Kidney (tissue), 13 donors: ENCODE measurements at regions not wholly inside any gene's neighbourhood (a gene's known extent, or its start where the extent isn't known, plus 50 kb on each side); places are given as distances from the start of the nearest gene placed in this dataset.

Experiments used
- DNase-seq, 5 donors: peaks; one replicate each; pipeline ENCODE4 v3.0.0-alpha.2; 2013 to 2020
- FAIRE-seq: peaks from 2 replicates; lab custom pipeline; 2012; peaks lifted over from hg19 to GRCh38; lab: Jason Lieb, UNC
- H3K27ac ChIP-seq, 2 donors: one replicate each; pipeline ENCODE4 v1.7.0; 2013; ENCODE audit warnings: low read depth in 2 of 2, low read length in 2 of 2, inconsistent platforms in 1 of 2
- H3K27me3 ChIP-seq: one replicate; pipeline ENCODE4 v1.7.1; 2013; ENCODE audit warnings: low read length, inconsistent platforms; ENCODE audit not compliant: control insufficient read depth, insufficient read depth
- H3K36me3 ChIP-seq, 3 donors: one replicate each; pipeline versions ENCODE4 v1.7.0 to v1.7.1; 2013; ENCODE audit warnings: low read length in 3 of 3, control low read depth in 1 of 3, inconsistent platforms in 1 of 3; ENCODE audit not compliant: insufficient read depth in 3 of 3, control insufficient read depth in 2 of 3
- H3K4me1 ChIP-seq, 3 donors: one replicate each; pipeline versions ENCODE4 v1.7.0 to v1.7.1; 2013; ENCODE audit warnings: low read length in 3 of 3, inconsistent platforms in 1 of 3, low read depth in 1 of 3; ENCODE audit not compliant: control insufficient read depth in 2 of 3, insufficient read depth in 2 of 3
- H3K4me3 ChIP-seq, 3 donors: one replicate each; pipeline versions ENCODE4 v1.7.0 to v1.8.1; 2013; ENCODE audit warnings: low read length in 3 of 3, control low read depth in 1 of 3, inconsistent platforms in 1 of 3
- H3K9ac ChIP-seq, 3 donors: one replicate each; pipeline versions ENCODE4 v1.7.0 to v1.7.1; 2013; ENCODE audit warnings: low read length in 3 of 3, control low read depth in 1 of 3, inconsistent platforms in 1 of 3
- H3K9me3 ChIP-seq, 3 donors: one replicate each; pipeline versions ENCODE4 v1.7.0 to v1.7.1; 2013; ENCODE audit warnings: low read length in 3 of 3, control low read depth in 1 of 3, inconsistent platforms in 1 of 3; ENCODE audit not compliant: control insufficient read depth in 2 of 3, insufficient read depth in 1 of 3
- CTCF ChIP-seq: IDR thresholded peaks from 3 replicates; pipeline ENCODE4 v1.5.1; 2012; ENCODE audit warnings: mild to moderate bottlenecking, moderate library complexity, borderline replicate concordance; ENCODE audit not compliant: insufficient read depth; ENCODE audit errors: extremely low read depth
- intact Hi-C: fragments of 100-400 bp; cut with DNase I; formaldehyde crosslinking; loops from one replicate; pipeline ENCODE4 v1.11.1; 2022
- donor health status: control.
- donor health status: control.
- donor health status: control.
- donor health status: control.
- donor health status: control.
- donor health status: DM: yes; HTN: yes; CAD: no.
- donor health status: Normal renal cell carcinoma (clear cell type).

- intact Hi-C loops: no loop called here
- H3K4me1 ChIP-seq: no peaks in the 10 kb centered on the region
- no peaks in the 10 kb centered on the region for H3K36me3 ChIP-seq
- TF ChIP-seq CTCF: no peak
- no peak overlapping the region for H3K27ac ChIP-seq
- H3K9ac ChIP-seq: no peak overlapping the region
- FAIRE-seq: no peak
- no peak for DNase-seq
- H3K9me3 ChIP-seq: no peaks in the 10 kb centered on the region
- no peaks in the 10 kb centered on the region for H3K27me3 ChIP-seq
- no peak overlapping the region for H3K4me3 ChIP-seq
These were observed 560.5 kb upstream of the PTCHD4 start for GRCh38 chr6:48671505-48671904.

- Histone ChIP-seq H3K4me3 (no peak overlapping the region), H3K4me1 (no peaks in the 10 kb centered on the region), H3K36me3 (no peaks in the 10 kb centered on the region), H3K9me3 (no peaks in the 10 kb centered on the region), H3K27me3 (no peaks in the 10 kb centered on the region), H3K9ac (no peak overlapping the region), H3K27ac (no peak overlapping the region)
- intact Hi-C loops: no loop called here
- no peak for FAIRE-seq
- no peak for DNase-seq
- no peak for TF ChIP-seq CTCF
These were observed 559.5 kb upstream of the PTCHD4 start for GRCh38 chr6:48670546-48670945.

- DNase-seq: no peak
- TF ChIP-seq CTCF: no peak
- H3K27me3 ChIP-seq: no peaks in the 10 kb centered on the region
- no peak overlapping the region for H3K27ac ChIP-seq
- no peak overlapping the region for H3K4me3 ChIP-seq
- no peaks in the 10 kb centered on the region for H3K36me3 ChIP-seq
- H3K4me1 ChIP-seq: no peaks in the 10 kb centered on the region
- no peak for FAIRE-seq
- intact Hi-C loops: no loop called here
- no peaks in the 10 kb centered on the region for H3K9me3 ChIP-seq
- H3K9ac ChIP-seq: no peak overlapping the region
These were observed 556.8 kb upstream of the PTCHD4 start for GRCh38 chr6:48667797-48668196.

GRCh38 chr6:48664826-48665225, 553.8 kb upstream of the PTCHD4 start:
- Histone ChIP-seq H3K27ac (no peak overlapping the region), H3K4me3 (no peak overlapping the region), H3K27me3 (no peaks in the 10 kb centered on the region), H3K9ac (no peak overlapping the region), H3K9me3 (no peaks in the 10 kb centered on the region), H3K36me3 (no peaks in the 10 kb centered on the region), H3K4me1 (no peaks in the 10 kb centered on the region)
- FAIRE-seq (no peak), DNase-seq (no peak)
- intact Hi-C loops: no loop called here
- TF ChIP-seq CTCF: no peak
